ENCODE measurements at regions not wholly inside any gene's neighbourhood (a gene's known extent, or its start where the extent isn't known, plus 50 kb on each side); places are given as distances from the start of the nearest gene placed in this dataset.

GRCh38 chr14:53786045-53786444 is 170.6 kb downstream of the BMP4 start:
- Mint-ChIP-seq H3K9me3 (peaks cover 9 to 14% of the 10 kb centered on the region in 2 donors), H3K36me3 (no peaks in the 10 kb centered on the region), H3K27ac (no peak overlapping the region)
- ATAC-seq (no peak), DNase-seq (ENCODE audit: low spot score in 2 of 2) (no peak)

- no peaks in the 10 kb centered on the region for H3K36me3 Mint-ChIP-seq
- no peak overlapping the region for H3K27ac Mint-ChIP-seq
- DNase-seq (ENCODE audit: low spot score in 2 of 2) (no peak), ATAC-seq (no peak)
- H3K9me3 Mint-ChIP-seq = peaks cover 9 to 14% of the 10 kb centered on the region in 2 donors
Observed at GRCh38 chr14:53784688-53785087, 171.9 kb downstream of the BMP4 start.

- DNase-seq (ENCODE audit: low spot score in 2 of 2) (no peak), ATAC-seq (no peak)
- Mint-ChIP-seq H3K36me3 (no peaks in the 10 kb centered on the region), H3K9me3 (peaks cover 6 to 14% of the 10 kb centered on the region in 2 donors), H3K27ac (no peak overlapping the region)
Observed at GRCh38 chr14:53783256-53783655, 173.4 kb downstream of the BMP4 start.

GRCh38 chr14:53780051-53780555 is 176.5 kb downstream of the BMP4 start:
- Mint-ChIP-seq H3K36me3 (no peaks in the 10 kb centered on the region), H3K9me3 (peaks cover 5 to 11% of the 10 kb centered on the region in 2 donors), H3K27ac (no peak overlapping the region)
- ATAC-seq (no peak), DNase-seq (ENCODE audit: low spot score in 2 of 2) (no peak)

DNA sequence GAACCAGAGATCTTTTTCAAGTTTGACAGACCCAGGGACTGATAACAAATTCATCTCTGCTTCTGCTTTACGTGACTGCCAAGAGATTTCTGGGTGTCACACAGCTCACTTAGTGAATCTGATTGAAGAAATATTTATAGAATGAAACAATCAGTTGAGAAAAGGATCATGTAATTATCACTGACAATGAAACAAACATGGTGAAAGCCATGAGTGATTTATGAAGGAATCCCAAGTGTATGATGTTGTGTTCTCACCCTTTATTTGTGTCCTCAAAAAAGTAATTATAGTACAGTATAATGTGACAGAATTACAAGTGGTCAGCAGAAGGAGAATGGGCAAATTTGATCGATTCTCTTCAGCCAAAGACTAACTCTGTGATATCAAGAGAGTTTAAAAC is 177.3 kb downstream of the BMP4 start:
- ATAC-seq (no peak), DNase-seq (ENCODE audit: low spot score in 2 of 2) (no peak)
- Mint-ChIP-seq H3K36me3 (no peaks in the 10 kb centered on the region), H3K9me3 (peaks cover 0 to 4% of the 10 kb centered on the region in 2 donors), H3K27ac (no peak overlapping the region)

DNA sequence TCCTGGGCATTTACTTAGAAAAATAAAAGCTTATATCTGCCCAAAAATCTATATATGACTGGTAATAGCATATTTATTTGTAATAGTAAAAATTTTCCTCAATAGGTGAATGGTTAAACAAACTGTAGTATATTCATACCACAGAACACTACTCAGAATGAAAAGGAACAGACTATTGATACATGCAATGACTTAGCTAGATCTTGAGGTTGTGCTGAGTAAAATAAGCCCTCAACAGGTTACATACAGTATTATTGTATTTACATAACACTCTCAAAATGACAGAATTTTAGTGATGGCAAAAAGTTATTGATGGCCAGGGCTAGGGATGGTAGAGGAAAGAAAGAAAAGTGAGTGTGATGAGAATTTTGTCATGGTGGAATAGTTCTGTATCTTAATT is 178.4 kb downstream of the BMP4 start:
- H3K9me3 Mint-ChIP-seq = no peaks in the 10 kb centered on the region
- DNase-seq (ENCODE audit: low spot score in 2 of 2) (no peak), ATAC-seq (no peak)
- H3K27ac Mint-ChIP-seq = no peak overlapping the region
- no peaks in the 10 kb centered on the region for H3K36me3 Mint-ChIP-seq

- H3K36me3 Mint-ChIP-seq = no peaks in the 10 kb centered on the region
- H3K9me3 Mint-ChIP-seq = no peaks in the 10 kb centered on the region
- no peak for DNase-seq (ENCODE audit: low spot score in 2 of 2)
- no peak for ATAC-seq
- no peak overlapping the region for H3K27ac Mint-ChIP-seq
Observed at GRCh38 chr14:53772936-53773335, 183.7 kb downstream of the BMP4 start.

DNA sequence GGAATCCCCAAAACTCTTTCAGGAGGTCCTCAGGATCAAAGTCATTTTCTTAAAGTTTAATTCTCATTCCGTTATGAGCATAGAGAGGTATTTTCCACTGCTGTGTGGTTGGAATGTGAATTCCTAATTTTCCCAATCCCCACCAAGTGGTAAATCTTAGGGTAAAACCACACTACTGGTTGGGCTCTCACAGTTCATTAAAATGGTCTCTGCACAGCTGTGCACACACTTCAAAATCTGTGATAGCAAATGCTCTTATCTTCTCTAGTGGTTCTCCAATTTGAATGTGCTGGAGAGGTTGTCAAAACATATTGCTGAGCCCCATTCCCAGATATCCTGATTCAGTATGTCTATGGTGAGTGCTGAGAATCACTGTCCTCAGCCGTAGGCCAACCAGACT is 189.1 kb downstream of the BMP4 start:
- no peak for DNase-seq (ENCODE audit: low spot score in 2 of 2)
- no peaks in the 10 kb centered on the region for H3K36me3 Mint-ChIP-seq
- no peak for ATAC-seq
- no peaks in the 10 kb centered on the region for H3K9me3 Mint-ChIP-seq
- H3K27ac Mint-ChIP-seq = no peak overlapping the region

GRCh38 chr14:53766601-53767000 is 190.0 kb downstream of the BMP4 start:
- ATAC-seq (no peak), DNase-seq (ENCODE audit: low spot score in 2 of 2) (no peak)
- H3K27ac Mint-ChIP-seq = no peak overlapping the region
- peaks cover 0 to 2% of the 10 kb centered on the region in 2 donors for H3K9me3 Mint-ChIP-seq
- H3K36me3 Mint-ChIP-seq = no peaks in the 10 kb centered on the region

DNA sequence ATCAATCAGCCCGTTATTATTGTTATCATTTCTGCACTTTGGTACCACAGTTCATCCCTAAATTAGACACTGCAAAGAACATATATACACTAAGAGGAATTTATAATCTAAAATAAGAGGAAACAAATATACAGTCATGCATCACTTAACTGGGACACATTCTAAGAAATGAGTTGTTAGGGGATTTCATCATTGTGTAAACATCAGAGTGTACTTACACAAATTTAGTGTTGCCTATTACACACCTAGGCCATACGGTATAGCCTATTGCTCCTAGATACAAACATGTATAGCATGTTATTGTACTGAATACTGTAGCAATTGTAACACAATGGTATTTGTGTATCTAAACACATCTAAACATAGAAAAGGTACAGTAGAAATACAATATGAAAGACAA is 190.5 kb downstream of the BMP4 start:
- H3K36me3 Mint-ChIP-seq = no peaks in the 10 kb centered on the region
- peaks cover 0 to 6% of the 10 kb centered on the region in 2 donors for H3K9me3 Mint-ChIP-seq
- H3K27ac Mint-ChIP-seq = no peak overlapping the region

DNA sequence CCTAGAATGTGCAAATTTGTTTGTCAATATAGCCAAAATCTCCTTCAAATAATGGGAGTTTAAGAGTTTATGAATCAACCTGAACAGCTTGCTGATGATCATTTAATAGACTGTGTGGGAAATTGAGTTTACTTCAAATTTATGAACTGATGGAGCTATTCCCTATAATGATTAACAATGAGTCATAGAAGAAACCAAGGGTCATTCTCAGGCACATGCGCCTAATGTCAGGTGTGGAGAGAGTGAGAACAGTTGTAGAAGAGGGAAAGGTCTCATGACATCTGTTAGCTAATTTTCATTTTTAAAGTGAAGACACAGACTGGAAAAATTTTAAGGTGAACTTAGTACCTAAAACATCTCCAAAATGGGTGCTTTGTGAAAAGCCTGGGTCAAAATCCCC is 191.8 kb downstream of the BMP4 start:
- ATAC-seq = no peak
- Mint-ChIP-seq H3K36me3 (no peaks in the 10 kb centered on the region), H3K27ac (no peak overlapping the region), H3K9me3 (peaks cover 0 to 11% of the 10 kb centered on the region in 2 donors)
- no peak for DNase-seq (ENCODE audit: low spot score in 2 of 2)

More for the DNA sequence above, 190.5 kb downstream of the BMP4 start:
- DNase-seq (ENCODE audit: low spot score in 2 of 2) (no peak), ATAC-seq (no peak)

GRCh38 chr14:53758141-53758540 is 198.5 kb downstream of the BMP4 start:
- H3K9me3 Mint-ChIP-seq = peaks cover 10 to 21% of the 10 kb centered on the region in 2 donors
- no peak for ATAC-seq
- DNase-seq (ENCODE audit: low spot score in 2 of 2) = no peak
- H3K27ac Mint-ChIP-seq = no peak overlapping the region
- no peaks in the 10 kb centered on the region for H3K36me3 Mint-ChIP-seq

DNA sequence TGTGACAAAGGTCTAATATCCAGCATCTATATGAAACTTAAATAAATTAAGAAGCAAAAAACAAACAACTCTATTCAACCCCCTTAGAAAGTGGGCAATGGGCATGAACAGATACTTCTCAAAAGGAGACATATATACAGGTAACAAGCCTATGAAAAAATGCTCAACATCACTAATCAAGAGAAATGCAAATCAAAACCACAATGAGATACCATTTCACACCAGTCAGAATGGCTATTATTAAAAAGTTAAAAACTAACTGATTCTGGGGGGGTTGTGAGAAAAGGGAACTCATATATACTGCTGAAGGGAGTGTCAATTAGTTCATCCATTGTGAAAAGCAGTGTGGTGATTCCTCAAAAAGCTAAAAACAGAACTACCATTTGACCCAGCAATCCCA is 198.9 kb downstream of the BMP4 start:
- Mint-ChIP-seq H3K36me3 (no peaks in the 10 kb centered on the region), H3K27ac (no peak overlapping the region), H3K9me3 (peaks cover 14 to 21% of the 10 kb centered on the region in 2 donors)
- ATAC-seq = no peak
- no peak for DNase-seq (ENCODE audit: low spot score in 2 of 2)

DNA sequence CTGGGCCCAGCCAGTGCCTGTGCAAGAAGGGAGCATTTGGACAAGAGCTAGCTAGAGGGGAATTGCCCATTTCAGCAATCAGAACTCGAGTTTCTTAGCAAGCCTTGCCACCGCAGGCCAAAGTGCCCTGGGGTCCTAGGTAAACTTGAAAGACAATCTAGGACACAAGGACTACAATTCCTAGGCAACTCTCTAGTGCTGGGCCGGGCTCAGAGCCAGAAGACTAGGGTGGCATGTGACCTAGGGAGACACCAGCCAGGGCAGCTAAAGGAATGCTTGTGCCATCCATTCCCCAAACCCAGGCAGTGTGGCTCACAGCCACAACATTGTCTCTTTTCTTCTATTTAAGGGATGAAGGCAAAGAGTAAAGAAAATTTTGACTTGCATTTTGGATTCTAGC is 205.0 kb downstream of the BMP4 start:
- Mint-ChIP-seq H3K36me3 (no peaks in the 10 kb centered on the region), H3K9me3 (peaks cover 5 to 9% of the 10 kb centered on the region in 2 donors), H3K27ac (no peak overlapping the region)
- DNase-seq (ENCODE audit: low spot score in 2 of 2) = no peak
- no peak for ATAC-seq

DNA sequence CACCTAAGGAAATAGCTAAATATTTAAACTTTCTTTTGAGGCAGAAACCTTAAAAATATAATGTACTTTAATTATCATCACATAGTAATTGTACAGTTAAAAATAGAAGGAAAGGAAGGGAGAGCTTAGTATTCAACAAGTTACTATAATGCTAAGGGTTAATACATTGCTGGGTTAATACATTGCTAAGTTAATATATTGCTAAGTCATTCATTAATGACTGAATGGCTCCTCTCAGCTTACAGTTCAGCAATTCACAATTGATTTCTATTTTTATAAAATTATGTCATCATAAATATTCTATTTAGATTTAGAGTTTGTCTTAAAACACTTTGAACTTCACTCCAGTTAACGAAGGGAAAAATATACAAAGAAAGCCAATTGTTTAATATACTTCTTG is 207.9 kb downstream of the BMP4 start:
- ATAC-seq (no peak), DNase-seq (ENCODE audit: low spot score in 2 of 2) (no peak)
- H3K36me3 Mint-ChIP-seq = no peaks in the 10 kb centered on the region
- no peak overlapping the region for H3K27ac Mint-ChIP-seq
- H3K9me3 Mint-ChIP-seq = peaks cover 0 to 8% of the 10 kb centered on the region in 2 donors

- Mint-ChIP-seq H3K27ac (no peak overlapping the region), H3K9me3 (no peaks in the 10 kb centered on the region), H3K36me3 (no peaks in the 10 kb centered on the region)
- DNase-seq (ENCODE audit: low spot score in 2 of 2) (no peak), ATAC-seq (no peak)
Observed at GRCh38 chr14:53744857-53745256, 211.8 kb downstream of the BMP4 start.

- H3K36me3 Mint-ChIP-seq = no peaks in the 10 kb centered on the region
- no peaks in the 10 kb centered on the region for H3K9me3 Mint-ChIP-seq
- H3K27ac Mint-ChIP-seq = no peak overlapping the region
- DNase-seq (ENCODE audit: low spot score in 2 of 2) (no peak), ATAC-seq (no peak)
Observed at GRCh38 chr14:53743371-53743770, 213.3 kb downstream of the BMP4 start.

DNA sequence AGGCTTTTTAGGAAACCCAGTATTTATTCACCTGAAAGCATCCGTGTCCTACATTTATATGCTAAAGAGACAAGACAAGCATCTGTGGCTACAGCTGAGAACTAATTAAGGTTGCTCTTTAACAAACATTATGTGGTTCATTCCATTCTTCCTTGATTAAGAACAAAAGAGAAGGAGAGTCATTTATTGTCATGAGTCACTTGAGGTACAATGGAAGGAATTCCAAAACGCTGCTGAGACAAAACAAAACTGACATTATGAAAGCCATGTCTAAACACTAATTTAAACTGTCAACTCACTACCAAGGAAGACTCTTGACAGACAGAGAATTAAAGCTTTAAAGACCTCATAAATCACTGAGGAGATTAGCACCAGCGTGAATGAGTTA is 214.4 kb downstream of the BMP4 start:
- ATAC-seq (no peak), DNase-seq (ENCODE audit: low spot score in 2 of 2) (no peak)
- Mint-ChIP-seq H3K27ac (no peak overlapping the region), H3K9me3 (peaks cover 0 to 2% of the 10 kb centered on the region in 2 donors), H3K36me3 (no peaks in the 10 kb centered on the region)
